ENCODE measurements at regions not wholly inside any gene's neighbourhood (a gene's known extent, or its start where the extent isn't known, plus 50 kb on each side); places are given as distances from the start of the nearest gene placed in this dataset.

DNA sequence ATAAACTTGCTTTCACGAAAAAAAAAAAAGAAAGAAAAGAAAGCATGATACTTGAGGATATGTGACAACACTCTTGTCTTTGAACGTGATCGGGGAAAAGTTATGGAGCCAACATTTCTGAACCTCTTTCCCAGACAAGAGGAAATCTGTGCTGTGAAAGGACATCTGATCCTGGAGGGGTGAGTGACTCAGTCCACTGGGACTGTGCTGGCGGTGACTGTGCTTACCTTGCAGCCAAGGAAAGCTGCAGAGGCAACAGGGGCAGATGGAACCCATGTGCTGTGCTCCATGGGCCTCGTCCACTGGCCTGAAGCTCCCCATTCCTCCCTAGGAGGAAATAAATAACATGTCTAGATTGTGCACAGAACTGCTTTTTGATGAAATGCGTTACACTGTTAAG, 116.5 kb upstream of the RAB11FIP2 start:
- TF ChIP-seq POLR2AphosphoS5 (IDR thresholded peaks at IDR 0.05; ENCODE audit: low read depth, low read length) (no peak), POLR2A (IDR thresholded peaks at IDR 0.05; ENCODE audit: low read depth, low read length) (no peak), SPI1 (IDR thresholded peaks at IDR 0.05; ENCODE audit: low read depth, low read length) (no peak), TAF1 (IDR thresholded peaks at IDR 0.05; ENCODE audit: low read depth, low read length) (no peak), PAX5 (IDR thresholded peaks at IDR 0.05; ENCODE audit: insufficient read depth, low read length, severe bottlenecking) (no peak)
